GM23338 (cell line): ENCODE measurements at regions not wholly inside any gene's neighbourhood (a gene's known extent, or its start where the extent isn't known, plus 50 kb on each side); places are given as distances from the start of the nearest gene placed in this dataset.

Experiments
- ATAC-seq: fragments of 200-7000 bp; cut with Tn5 transposase; 3 replicates; pipeline ENCODE4 v1.9.1; 2020
- DNase-seq: peaks from one replicate; pipeline ENCODE4 v3.0.0-alpha.2; 2015; ENCODE audit warnings: low spot score
- H2AFZ ChIP-seq: fragments of 200-600 bp; sonication (generic); 2 replicates; pipeline ENCODE4 v1.8.0; 2016; ENCODE audit warnings: antibody characterized with exemption, mild to moderate bottlenecking, moderate library complexity
- H3F3A ChIP-seq: fragments of 200-600 bp; sonication (generic); replicated peaks from 2 replicates; pipeline ENCODE4 v1.8.0; 2017; ENCODE audit warnings: antibody characterized with exemption, mixed run types, low read depth
- H3K27ac ChIP-seq: fragments of 200-600 bp; sonication (generic); 2 replicates; pipeline ENCODE4 v1.6.1; 2016; ENCODE audit warnings: low read depth
- H3K27me3 ChIP-seq: fragments of 200-600 bp; sonication (generic); 2 replicates; pipeline ENCODE4 v1.8.0; 2016; ENCODE audit warnings: mild to moderate bottlenecking, mixed run types, moderate library complexity; ENCODE audit not compliant: insufficient read depth
- H3K36me3 ChIP-seq: fragments of 200-600 bp; sonication (generic); 2 replicates; pipeline ENCODE4 v1.8.0; 2016; ENCODE audit warnings: mild to moderate bottlenecking; ENCODE audit not compliant: insufficient read depth
- H3K4me1 ChIP-seq: fragments of 200-600 bp; sonication (generic); 2 replicates; pipeline ENCODE4 v1.8.0; 2016; ENCODE audit warnings: mild to moderate bottlenecking, moderate library complexity; ENCODE audit not compliant: insufficient read depth
- H3K4me2 ChIP-seq: fragments of 200-600 bp; sonication (generic); 2 replicates; pipeline ENCODE4 v1.7.1; 2017; ENCODE audit warnings: mixed run types
- H3K4me3 ChIP-seq: fragments of 200-600 bp; sonication (generic); 2 replicates; pipeline ENCODE4 v1.6.1; 2016; ENCODE audit warnings: mixed run types
- H3K79me2 ChIP-seq: fragments of 200-600 bp; sonication (generic); replicated peaks from 2 replicates; pipeline ENCODE4 v1.8.0; 2017; ENCODE audit warnings: mild to moderate bottlenecking; ENCODE audit not compliant: insufficient read depth
- H3K9me2 ChIP-seq: fragments of 200-600 bp; sonication (generic); 2 replicates; pipeline ENCODE4 v1.8.0; 2017; ENCODE audit not compliant: insufficient read depth
- H4K20me1 ChIP-seq: fragments of 200-600 bp; sonication (generic); replicated peaks from 2 replicates; pipeline ENCODE4 v1.8.0; 2017; ENCODE audit warnings: mild to moderate bottlenecking; ENCODE audit not compliant: insufficient read depth
- H3K27ac Mint-ChIP-seq: 2 replicates; pipeline ENCODE4 v1.8.0; 2020; ENCODE audit warnings: inconsistent platforms, mild to moderate bottlenecking, moderate library complexity, mixed read lengths
- H3K27me3 Mint-ChIP-seq: 3 replicates; pipeline ENCODE4 v1.8.0; 2022; ENCODE audit warnings: low read depth, mild to moderate bottlenecking, moderate library complexity, mixed read lengths, inconsistent platforms; ENCODE audit not compliant: insufficient read depth, poor library complexity
- H3K36me3 Mint-ChIP-seq: 3 replicates; pipeline ENCODE4 v1.8.0; 2021; ENCODE audit warnings: low read depth, mild to moderate bottlenecking, inconsistent platforms, moderate library complexity, mixed read lengths
- H3K4me1 Mint-ChIP-seq: 3 replicates; pipeline ENCODE4 v1.8.0; 2020; ENCODE audit warnings: mild to moderate bottlenecking, inconsistent platforms, mixed read lengths
- H3K4me3 Mint-ChIP-seq: 3 replicates; pipeline ENCODE4 v1.8.0; 2021; ENCODE audit warnings: moderate library complexity, mild to moderate bottlenecking, inconsistent platforms, mixed read lengths
- H3K9me3 Mint-ChIP-seq: 3 replicates; pipeline ENCODE4 v1.8.0; 2020; ENCODE audit warnings: moderate library complexity, mild to moderate bottlenecking, inconsistent platforms, mixed read lengths
- CREB1 ChIP-seq: fragments of 250-450 bp; sonication (Bioruptor Pico); IDR thresholded peaks from 2 replicates; pipeline ENCODE4 v1.5.0; 2020; ENCODE audit warnings: low read depth, mild to moderate bottlenecking, moderate library complexity
- EZH2 ChIP-seq: fragments of 200-600 bp; sonication (generic); IDR thresholded peaks from one replicate; pipeline ENCODE4 v1.8.0; 2017; ENCODE audit warnings: antibody characterized with exemption, mild to moderate bottlenecking, low read depth; ENCODE audit not compliant: unreplicated experiment
- EZH2phosphoT487 ChIP-seq: fragments of 200-600 bp; sonication (generic); IDR thresholded peaks from one replicate; pipeline ENCODE4 v1.8.1; 2018; ENCODE audit warnings: antibody characterized with exemption; ENCODE audit not compliant: unreplicated experiment
- JUNB ChIP-seq: IDR thresholded peaks from one replicate; pipeline ENCODE4 v1.6.1; 2016; ENCODE audit warnings: antibody characterized with exemption; ENCODE audit not compliant: unreplicated experiment
- NANOG ChIP-seq: IDR thresholded peaks from 2 replicates; pipeline ENCODE4 v1.6.1; 2016; ENCODE audit warnings: antibody characterized with exemption, borderline replicate concordance
- POLR2AphosphoS5 ChIP-seq: IDR thresholded peaks from 2 replicates; pipeline ENCODE4 v1.6.1; 2016; ENCODE audit warnings: antibody characterized with exemption, low read depth
- STAT1 ChIP-seq: IDR thresholded peaks from one replicate; pipeline ENCODE4 v1.6.1; 2016; ENCODE audit warnings: antibody characterized with exemption; ENCODE audit not compliant: unreplicated experiment
- ZNF114 ChIP-seq: fragments of 250-450 bp; sonication (Bioruptor Pico); IDR thresholded peaks from 2 replicates; pipeline ENCODE4 v1.5.0; 2020; ENCODE audit warnings: mild to moderate bottlenecking, moderate library complexity
- ZNF331 ChIP-seq: fragments of 250-450 bp; sonication (Bioruptor Pico); IDR thresholded peaks from 2 replicates; pipeline ENCODE4 v1.5.0; 2020; ENCODE audit warnings: low read depth, mild to moderate bottlenecking, moderate library complexity
- TF ChIP-seq, protein P1 (sequence below): fragments of 250-450 bp; sonication (Bioruptor Pico); IDR thresholded peaks from 2 replicates; pipeline ENCODE4 v1.5.0; 2020; ENCODE audit warnings: mild to moderate bottlenecking, moderate library complexity
- TF ChIP-seq, protein P2 (sequence below), 2 experiments: fragments of 200-600 bp in 1 of 2; sonication (generic) in 1 of 2; conservative IDR thresholded peaks; 2 replicates each; pipeline versions ENCODE4 v1.5.1 to v1.6.1; 2016 to 2017; ENCODE audit warnings: antibody characterized with exemption in 2 of 2, low read depth in 2 of 2, mild to moderate bottlenecking in 2 of 2, moderate library complexity in 1 of 2
- TF ChIP-seq, protein P3 (sequence below): IDR thresholded peaks from 2 replicates; pipeline ENCODE4 v1.6.1; 2016; ENCODE audit warnings: antibody characterized with exemption
- TF ChIP-seq, protein P4 (sequence below): IDR thresholded peaks from one replicate; pipeline ENCODE4 v1.6.1; 2018; ENCODE audit warnings: antibody characterized with exemption; ENCODE audit not compliant: unreplicated experiment

DNA sequence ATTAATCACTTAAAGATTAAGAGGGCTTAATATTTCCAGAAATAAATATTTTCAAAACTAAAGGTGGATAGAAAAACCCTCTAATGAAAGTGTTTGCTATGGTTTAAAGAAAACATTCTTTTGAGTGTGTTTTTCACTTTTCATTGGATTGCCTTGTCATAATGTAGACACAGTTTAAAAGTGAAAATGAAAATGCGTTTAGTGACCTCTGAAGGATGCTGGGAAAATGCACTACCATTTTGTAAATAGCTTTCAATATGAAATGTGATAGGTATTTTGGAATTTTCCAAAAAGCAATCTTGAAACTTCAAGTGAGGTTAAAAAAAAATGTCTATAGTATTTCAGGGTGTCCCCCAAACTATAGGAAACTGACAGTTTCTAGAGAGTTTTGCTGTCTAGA lies 642.2 kb downstream of the C4orf33 start:
- no peak for ATAC-seq
- no peak overlapping the region for H3K27ac Mint-ChIP-seq
- no peak overlapping the region for H3K4me3 Mint-ChIP-seq

More for the DNA sequence above, 642.2 kb downstream of the C4orf33 start:
- TF ChIP-seq, protein P1, sequence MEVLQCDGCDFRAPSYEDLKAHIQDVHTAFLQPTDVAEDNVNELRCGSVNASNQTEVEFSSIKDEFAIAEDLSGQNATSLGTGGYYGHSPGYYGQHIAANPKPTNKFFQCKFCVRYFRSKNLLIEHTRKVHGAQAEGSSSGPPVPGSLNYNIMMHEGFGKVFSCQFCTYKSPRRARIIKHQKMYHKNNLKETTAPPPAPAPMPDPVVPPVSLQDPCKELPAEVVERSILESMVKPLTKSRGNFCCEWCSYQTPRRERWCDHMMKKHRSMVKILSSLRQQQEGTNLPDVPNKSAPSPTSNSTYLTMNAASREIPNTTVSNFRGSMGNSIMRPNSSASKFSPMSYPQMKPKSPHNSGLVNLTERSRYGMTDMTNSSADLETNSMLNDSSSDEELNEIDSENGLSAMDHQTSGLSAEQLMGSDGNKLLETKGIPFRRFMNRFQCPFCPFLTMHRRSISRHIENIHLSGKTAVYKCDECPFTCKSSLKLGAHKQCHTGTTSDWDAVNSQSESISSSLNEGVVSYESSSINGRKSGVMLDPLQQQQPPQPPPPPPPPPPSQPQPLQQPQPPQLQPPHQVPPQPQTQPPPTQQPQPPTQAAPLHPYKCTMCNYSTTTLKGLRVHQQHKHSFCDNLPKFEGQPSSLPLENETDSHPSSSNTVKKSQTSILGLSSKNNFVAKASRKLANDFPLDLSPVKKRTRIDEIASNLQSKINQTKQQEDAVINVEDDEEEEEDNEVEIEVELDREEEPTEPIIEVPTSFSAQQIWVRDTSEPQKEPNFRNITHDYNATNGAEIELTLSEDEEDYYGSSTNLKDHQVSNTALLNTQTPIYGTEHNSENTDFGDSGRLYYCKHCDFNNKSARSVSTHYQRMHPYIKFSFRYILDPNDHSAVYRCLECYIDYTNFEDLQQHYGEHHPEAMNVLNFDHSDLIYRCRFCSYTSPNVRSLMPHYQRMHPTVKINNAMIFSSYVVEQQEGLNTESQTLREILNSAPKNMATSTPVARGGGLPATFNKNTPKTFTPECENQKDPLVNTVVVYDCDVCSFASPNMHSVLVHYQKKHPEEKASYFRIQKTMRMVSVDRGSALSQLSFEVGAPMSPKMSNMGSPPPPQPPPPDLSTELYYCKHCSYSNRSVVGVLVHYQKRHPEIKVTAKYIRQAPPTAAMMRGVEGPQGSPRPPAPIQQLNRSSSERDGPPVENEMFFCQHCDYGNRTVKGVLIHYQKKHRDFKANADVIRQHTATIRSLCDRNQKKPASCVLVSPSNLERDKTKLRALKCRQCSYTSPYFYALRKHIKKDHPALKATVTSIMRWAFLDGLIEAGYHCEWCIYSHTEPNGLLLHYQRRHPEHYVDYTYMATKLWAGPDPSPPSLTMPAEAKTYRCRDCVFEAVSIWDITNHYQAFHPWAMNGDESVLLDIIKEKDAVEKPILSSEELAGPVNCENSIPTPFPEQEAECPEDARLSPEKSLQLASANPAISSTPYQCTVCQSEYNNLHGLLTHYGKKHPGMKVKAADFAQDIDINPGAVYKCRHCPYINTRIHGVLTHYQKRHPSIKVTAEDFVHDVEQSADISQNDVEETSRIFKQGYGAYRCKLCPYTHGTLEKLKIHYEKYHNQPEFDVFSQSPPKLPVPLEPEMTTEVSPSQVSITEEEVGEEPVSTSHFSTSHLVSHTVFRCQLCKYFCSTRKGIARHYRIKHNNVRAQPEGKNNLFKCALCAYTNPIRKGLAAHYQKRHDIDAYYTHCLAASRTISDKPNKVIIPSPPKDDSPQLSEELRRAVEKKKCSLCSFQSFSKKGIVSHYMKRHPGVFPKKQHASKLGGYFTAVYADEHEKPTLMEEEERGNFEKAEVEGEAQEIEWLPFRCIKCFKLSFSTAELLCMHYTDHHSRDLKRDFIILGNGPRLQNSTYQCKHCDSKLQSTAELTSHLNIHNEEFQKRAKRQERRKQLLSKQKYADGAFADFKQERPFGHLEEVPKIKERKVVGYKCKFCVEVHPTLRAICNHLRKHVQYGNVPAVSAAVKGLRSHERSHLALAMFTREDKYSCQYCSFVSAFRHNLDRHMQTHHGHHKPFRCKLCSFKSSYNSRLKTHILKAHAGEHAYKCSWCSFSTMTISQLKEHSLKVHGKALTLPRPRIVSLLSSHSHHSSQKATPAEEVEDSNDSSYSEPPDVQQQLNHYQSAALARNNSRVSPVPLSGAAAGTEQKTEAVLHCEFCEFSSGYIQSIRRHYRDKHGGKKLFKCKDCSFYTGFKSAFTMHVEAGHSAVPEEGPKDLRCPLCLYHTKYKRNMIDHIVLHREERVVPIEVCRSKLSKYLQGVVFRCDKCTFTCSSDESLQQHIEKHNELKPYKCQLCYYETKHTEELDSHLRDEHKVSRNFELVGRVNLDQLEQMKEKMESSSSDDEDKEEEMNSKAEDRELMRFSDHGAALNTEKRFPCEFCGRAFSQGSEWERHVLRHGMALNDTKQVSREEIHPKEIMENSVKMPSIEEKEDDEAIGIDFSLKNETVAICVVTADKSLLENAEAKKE (CRISPR knock-in tag): no peak
- TF ChIP-seq, protein P2, sequence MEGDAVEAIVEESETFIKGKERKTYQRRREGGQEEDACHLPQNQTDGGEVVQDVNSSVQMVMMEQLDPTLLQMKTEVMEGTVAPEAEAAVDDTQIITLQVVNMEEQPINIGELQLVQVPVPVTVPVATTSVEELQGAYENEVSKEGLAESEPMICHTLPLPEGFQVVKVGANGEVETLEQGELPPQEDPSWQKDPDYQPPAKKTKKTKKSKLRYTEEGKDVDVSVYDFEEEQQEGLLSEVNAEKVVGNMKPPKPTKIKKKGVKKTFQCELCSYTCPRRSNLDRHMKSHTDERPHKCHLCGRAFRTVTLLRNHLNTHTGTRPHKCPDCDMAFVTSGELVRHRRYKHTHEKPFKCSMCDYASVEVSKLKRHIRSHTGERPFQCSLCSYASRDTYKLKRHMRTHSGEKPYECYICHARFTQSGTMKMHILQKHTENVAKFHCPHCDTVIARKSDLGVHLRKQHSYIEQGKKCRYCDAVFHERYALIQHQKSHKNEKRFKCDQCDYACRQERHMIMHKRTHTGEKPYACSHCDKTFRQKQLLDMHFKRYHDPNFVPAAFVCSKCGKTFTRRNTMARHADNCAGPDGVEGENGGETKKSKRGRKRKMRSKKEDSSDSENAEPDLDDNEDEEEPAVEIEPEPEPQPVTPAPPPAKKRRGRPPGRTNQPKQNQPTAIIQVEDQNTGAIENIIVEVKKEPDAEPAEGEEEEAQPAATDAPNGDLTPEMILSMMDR (conservative IDR thresholded peaks at IDR 0.05; ENCODE audit: low read depth in 2 of 2): no peak
- no peak for TF ChIP-seq NANOG
- no peak for TF ChIP-seq JUNB
- TF ChIP-seq, protein P3, sequence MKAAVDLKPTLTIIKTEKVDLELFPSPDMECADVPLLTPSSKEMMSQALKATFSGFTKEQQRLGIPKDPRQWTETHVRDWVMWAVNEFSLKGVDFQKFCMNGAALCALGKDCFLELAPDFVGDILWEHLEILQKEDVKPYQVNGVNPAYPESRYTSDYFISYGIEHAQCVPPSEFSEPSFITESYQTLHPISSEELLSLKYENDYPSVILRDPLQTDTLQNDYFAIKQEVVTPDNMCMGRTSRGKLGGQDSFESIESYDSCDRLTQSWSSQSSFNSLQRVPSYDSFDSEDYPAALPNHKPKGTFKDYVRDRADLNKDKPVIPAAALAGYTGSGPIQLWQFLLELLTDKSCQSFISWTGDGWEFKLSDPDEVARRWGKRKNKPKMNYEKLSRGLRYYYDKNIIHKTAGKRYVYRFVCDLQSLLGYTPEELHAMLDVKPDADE: no peak
- TF ChIP-seq CREB1 (CRISPR knock-in tag): no peak
- TF ChIP-seq ZNF331 (CRISPR knock-in tag): no peak
- TF ChIP-seq POLR2AphosphoS5: no peak
- no peak for TF ChIP-seq ZNF114 (CRISPR knock-in tag)
- no peak for TF ChIP-seq EZH2phosphoT487
- TF ChIP-seq STAT1: no peak
- TF ChIP-seq EZH2: no peak
- TF ChIP-seq, protein P4, sequence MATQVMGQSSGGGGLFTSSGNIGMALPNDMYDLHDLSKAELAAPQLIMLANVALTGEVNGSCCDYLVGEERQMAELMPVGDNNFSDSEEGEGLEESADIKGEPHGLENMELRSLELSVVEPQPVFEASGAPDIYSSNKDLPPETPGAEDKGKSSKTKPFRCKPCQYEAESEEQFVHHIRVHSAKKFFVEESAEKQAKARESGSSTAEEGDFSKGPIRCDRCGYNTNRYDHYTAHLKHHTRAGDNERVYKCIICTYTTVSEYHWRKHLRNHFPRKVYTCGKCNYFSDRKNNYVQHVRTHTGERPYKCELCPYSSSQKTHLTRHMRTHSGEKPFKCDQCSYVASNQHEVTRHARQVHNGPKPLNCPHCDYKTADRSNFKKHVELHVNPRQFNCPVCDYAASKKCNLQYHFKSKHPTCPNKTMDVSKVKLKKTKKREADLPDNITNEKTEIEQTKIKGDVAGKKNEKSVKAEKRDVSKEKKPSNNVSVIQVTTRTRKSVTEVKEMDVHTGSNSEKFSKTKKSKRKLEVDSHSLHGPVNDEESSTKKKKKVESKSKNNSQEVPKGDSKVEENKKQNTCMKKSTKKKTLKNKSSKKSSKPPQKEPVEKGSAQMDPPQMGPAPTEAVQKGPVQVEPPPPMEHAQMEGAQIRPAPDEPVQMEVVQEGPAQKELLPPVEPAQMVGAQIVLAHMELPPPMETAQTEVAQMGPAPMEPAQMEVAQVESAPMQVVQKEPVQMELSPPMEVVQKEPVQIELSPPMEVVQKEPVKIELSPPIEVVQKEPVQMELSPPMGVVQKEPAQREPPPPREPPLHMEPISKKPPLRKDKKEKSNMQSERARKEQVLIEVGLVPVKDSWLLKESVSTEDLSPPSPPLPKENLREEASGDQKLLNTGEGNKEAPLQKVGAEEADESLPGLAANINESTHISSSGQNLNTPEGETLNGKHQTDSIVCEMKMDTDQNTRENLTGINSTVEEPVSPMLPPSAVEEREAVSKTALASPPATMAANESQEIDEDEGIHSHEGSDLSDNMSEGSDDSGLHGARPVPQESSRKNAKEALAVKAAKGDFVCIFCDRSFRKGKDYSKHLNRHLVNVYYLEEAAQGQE: no peak
- H3K27me3 Mint-ChIP-seq: no peaks in the 10 kb centered on the region
- Histone ChIP-seq H2AFZ (no peak overlapping the region), H3K4me1 (no peaks in the 10 kb centered on the region), H3K4me2 (no peak overlapping the region), H3K4me3 (no peak overlapping the region), H3K36me3 (no peaks in the 10 kb centered on the region), H3K27ac (no peak overlapping the region), H3F3A (no peaks in the 10 kb centered on the region), H4K20me1 (no peaks in the 10 kb centered on the region), H3K9me2 (no peaks in the 10 kb centered on the region), H3K27me3 (no peaks in the 10 kb centered on the region), H3K79me2 (no peaks in the 10 kb centered on the region)
- no peak for DNase-seq
- no peaks in the 10 kb centered on the region for H3K9me3 Mint-ChIP-seq
- H3K36me3 Mint-ChIP-seq: no peaks in the 10 kb centered on the region
- H3K4me1 Mint-ChIP-seq: no peaks in the 10 kb centered on the region
